GM19193 (cell line): ENCODE measurements at regions not wholly inside any gene's neighbourhood (a gene's known extent, or its start where the extent isn't known, plus 50 kb on each side); places are given as distances from the start of the nearest gene placed in this dataset.

Experiments
- POLR2A ChIP-seq: IDR thresholded peaks from 4 replicates; pipeline ENCODE4 v1.6.1; 2011; ENCODE audit not compliant: insufficient read depth, insufficient read length; ENCODE audit errors: extremely low read depth

DNA sequence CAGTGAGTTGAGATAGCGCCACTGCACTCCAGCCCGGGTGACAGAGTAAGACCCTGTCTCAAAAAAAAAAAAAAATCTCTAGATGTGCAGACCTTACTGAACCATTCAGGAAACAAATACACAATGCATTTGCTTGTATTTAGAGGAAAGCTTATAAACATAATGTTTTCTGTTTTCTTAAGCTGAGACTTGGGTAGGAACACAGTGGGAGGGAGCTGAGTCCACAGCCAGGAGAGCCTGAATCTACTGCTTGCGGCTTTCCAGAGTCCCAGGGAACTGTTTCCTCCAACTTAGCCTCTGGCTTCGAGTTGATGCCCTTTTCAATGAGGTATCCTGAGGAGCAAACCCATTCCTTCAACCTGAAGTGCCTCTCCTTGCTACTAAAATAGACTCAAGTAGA lies 83.0 kb upstream of the PITRM1 start:
- no peak for TF ChIP-seq POLR2A

DNA sequence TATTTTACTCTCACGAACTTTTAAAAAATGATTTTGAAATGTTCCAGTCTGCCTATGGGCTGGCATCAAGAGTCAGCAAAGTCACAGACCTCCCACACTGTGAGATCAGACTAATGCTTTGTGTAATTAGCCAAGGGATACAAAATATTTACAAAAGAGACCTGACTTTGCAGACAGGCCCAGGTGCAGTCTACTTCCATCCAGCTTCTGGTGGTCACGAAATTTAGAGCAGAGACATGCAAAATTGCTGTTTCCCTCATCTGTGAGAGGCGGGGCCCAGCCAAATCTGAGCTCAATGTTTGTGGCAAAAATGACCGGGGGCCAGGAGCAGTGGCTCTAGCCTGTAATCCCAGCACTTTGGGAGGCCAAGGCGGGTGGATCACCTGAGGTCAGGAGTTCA lies 82.5 kb upstream of the PITRM1 start:
- no peak for TF ChIP-seq POLR2A

DNA sequence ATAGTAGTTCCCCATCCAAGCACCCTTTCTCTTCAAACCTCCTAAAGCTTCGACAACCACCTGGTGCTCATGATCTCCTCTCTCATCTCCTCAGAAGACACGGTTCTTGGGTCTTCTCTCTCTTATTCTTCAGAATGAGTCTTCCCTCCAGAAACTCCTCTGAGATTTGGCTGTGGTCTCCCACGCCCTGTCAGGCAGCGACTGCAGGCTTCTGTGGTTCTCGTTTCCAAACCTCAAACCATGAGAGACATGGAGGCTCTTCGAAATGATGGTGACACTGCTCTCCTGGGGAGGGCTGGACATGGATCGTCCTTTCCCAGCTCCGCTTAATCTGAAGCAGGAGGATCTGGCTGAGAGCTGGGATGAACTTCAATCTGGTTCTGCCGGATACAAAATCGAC lies 78.6 kb upstream of the PITRM1 start:
- no peak for TF ChIP-seq POLR2A

DNA sequence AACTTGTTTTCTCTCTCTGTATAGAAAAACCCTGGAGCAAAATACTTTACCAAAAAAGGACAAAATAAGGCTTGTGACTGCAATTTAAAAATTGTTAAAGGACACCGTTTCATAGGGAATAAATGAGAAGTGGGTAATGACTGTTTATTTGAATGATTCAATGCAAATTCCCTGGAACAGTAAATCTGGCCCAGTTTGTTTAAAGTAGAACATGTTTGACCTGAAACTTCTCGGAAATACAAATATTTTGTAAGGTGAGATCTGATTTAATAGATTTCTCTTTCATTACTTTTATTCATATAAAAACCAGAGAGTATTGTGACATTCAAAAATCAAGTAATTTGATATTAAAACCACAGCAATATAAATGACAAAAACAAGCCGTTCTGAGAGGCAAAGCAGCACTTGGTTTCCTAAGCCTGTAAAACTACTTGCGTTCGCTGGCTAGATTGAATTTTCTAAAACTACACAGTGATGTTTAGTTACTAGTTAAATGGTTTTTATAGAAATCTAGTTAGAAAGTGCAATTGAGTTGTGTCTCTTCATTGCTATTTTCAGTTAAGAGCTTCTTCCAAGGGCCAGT lies 76.8 kb upstream of the PITRM1 start:
- TF ChIP-seq POLR2A = no peak

DNA sequence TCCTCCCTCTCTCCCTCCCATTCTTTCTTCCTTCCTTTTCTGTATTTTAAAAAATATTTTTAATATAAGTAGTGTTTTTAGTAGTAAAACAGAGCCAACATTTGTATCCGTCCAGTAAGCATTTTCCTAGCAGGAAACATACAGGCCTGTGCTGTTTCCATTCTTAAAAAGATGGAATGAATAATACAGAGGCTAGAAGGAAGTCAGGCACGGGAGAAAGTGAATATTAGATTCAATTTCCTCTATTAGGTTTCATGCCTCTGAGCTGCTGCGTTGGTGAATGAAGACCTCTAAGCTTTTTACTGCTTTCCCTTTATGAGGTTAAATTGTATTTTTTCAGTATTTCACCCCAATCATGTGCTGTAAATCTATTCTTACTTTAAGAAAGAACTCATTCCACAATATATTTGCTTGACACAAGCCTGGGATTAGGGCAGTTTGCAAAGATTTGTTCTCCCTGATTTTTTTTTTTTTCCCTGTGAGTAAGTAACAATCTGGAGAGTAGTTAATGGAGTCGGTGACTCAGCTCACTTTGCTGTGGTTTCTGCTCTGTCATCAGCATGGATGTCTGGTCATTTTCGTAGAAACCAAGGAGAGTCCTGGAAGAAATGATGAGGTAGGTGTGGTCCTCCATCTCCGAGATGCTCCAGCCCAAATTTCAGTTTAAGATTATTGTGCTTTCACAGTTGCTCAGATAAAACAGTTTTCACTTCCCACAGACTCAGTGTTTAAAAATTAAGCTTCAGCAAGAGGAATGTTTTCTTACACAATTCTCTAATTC lies 76.1 kb upstream of the PITRM1 start:
- TF ChIP-seq POLR2A = no peak

DNA sequence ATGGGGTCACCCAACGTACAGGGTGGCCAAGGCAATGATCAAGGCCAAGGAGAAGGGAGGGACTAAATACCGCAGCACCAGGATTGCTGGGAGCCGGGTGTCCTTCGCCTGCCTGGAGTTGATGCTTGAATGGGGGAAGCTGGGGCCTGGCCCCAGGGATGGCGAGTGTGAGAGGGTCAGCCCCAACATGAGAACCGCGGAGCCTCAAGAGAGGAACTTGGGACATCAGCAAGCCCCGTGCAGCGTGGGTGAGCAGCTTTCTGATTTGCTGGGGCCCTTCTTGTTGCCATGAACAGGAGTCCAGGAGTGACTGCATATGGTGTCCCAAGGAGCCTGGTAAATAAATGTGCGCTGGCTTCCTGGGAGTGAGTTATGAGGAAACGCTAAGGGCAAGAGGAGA lies 72.8 kb upstream of the PITRM1 start:
- TF ChIP-seq POLR2A = no peak

DNA sequence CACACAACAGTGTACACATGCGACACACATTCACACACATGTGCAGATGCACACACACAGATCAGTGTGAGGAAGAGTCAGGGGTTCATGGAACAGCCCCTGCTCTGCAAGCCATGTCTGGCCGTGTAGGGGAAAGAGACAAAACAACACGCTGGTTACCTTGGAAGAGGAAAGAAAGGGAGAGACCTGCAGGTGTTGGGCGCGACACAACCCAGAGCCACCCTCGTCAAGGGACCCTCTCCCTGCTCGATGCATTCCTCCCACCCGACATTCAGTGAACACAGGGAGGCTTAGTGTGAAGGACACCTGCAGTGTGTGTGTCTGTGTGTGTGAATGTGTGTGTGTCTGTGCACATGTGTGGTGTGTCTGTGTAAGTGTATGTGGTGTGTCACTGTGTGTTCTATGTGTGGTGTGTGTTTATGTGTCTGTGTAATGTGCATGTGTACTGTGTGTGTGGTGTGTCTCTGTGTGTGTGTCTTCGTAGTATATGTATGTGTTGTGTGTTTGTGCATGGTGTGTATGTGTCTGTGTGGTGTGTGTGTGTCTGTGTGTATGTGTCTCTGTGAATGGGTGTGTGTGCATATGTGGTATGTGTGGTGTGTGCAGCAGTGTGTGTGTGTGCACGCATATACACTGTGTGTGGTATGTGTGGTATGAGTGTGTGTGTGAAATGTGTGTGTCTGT lies 69.5 kb upstream of the PITRM1 start:
- TF ChIP-seq POLR2A = no peak

DNA sequence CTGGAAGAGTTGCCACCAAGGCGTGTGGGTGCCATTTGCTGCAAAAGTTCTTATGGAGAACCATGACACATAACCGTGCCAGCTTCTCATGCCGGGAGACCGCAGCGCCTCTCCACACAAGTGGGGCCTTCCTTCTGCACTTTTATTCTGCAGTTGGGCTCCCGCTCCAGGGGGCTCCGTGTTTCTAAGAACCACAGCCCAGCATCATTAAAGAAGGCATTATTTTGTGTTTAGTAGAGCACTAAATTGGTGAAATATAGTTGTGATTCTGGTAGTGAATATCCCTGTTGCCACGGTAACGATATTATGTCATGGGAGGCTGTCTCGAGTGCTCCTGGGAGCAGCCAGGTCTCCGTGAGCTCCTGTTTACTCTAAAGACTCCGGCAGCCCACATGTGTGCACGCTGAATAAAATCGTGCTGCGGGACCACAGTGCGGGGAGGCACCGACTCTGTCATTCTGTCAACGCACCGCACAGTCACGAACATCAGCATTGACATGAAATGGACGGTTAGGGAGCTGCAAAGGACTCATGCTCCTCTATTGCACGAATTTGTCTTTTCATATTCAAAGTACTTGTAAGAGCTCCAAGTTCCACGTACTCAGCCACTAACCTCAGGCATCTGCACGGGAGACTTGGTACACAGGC lies 68.8 kb upstream of the PITRM1 start:
- no peak for TF ChIP-seq POLR2A

DNA sequence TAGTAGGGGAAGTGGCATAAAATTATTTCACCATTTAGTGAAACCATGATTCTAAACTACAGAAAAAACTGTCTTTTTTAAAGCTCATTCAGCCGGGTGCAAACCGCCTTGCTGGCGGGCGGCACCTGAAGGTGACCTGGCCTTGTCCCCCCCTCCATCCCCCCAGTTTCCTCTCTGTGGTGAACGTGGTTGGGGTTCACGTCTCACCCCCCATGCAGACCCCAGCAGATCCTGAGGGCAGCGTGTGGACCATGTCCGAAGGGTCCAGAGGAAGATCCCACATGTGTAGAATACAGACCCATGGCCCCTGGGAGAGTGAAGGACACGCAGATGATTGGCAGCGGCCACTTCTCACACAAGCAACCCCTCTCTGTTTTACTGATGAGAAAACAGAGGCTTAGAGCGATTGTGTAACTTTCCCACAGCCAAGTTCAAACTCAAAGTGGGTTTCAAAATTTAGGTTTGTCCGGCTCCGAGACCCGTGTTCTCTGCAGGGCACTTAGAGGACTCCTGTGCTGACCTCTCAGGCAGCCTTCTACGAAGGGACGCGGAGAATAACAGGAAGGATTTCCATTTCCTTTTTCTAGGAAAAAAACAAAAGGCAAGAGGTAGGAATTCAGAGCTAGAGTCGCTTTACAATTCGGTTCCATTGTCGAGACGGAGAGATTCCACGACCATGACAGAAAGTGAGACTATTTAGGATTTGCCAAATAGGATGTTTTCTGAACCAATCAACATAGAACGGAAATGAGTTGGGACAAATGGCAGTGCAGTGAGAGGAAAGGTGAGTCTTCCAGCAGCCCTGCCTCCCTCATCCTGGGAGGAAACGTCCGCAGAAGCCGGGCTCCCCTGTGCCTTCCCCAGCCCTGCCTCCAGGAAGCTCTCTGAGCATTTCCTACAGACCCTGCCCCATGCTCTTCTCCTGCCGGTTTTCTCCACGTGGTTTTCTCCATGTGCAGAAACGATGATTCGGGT lies 67.6 kb upstream of the PITRM1 start:
- no peak for TF ChIP-seq POLR2A

DNA sequence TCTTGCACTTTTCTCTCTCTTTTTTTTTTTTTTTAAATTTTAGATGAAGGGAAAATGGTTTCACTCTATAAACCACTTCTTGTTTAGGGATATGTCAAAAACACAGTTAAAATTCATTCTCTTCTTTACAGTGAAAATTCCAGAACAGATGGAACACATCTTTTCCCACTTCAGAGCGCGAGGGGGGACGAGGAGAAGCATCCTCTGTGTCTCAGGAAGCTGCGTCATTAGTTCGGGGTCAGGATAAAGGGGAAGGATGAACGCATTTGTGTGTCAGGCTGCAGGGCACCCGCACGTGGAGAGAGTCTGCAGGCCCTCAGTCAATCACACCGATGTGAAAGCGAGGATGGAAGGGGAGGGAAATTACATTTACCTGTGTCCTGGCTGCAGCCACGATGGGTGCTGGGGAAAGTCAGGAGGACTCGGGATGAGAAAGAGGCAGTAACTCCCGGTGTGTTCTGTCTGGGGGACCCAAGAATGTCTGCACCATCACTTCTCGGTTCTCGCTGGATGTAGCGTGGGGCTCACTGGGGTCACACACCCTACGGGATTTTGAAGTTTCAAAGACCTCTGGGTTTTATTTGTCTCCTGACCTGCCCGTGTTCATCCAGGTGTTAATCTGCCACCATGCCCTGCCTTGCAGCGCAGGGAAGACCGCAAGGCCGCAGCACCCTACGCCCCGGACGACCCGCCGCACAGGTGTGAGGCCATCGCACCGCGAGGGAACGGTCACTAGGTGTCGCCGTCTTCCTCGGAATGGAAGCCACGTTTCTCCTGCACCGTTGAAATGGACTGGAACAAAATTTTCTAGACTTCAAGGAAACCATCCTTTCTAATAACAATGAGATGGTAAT lies 66.7 kb upstream of the PITRM1 start:
- TF ChIP-seq POLR2A = no peak

DNA sequence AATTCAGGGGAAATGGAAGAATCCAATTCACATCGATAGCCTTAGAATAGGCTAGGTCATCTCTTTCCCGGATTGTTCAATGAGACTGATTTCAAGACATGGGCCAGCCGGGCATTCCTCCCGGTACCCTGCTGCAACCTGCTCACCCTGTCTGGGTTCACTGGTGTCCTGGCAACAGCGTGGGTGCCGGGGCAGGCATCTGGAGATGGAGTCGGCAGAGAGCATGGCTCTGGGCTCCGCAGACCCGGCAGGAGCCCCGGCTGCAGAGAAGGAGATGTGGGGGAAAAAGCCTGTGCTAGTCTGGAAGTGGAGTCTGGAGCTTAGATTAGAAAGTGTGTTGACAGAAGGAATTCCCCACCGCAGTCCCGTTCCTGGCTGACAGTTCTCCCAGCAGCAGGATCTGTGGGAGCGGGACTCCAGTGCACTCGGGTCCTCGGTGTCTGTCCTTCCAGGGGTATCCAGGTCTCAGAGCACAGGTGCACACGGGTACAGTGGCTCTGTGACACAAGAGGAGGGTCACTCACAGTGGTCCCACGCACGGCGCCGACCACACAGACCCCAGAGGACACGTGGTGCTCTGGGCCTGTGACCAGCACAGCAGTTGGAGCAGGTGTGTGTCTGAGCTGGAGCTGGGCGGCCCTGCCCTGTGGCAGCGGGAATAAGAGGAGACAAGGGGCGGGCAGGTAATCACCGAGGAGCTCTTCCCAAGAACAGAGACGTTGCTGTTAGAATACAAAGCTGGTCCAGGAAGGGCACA lies 65.7 kb upstream of the PITRM1 start:
- no peak for TF ChIP-seq POLR2A

DNA sequence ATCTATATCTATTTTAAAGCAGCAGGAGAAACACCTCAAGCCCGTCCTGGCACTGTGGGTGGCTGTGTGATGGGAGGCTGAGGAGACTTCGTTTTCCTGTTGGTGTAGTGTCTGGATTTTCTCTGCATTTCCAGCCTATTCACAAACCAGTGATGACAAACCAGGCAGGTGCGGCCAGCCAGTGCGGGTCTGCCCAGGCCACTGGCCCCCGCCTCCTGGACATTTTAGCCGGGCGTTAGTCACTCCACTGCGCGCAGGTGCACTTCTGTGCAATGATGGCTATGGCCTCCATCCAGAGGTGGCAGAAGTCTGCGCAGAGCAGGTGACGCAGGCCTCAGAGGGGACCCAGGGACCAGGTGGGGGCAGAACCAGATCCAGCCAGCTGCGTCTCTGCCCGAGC lies 64.9 kb upstream of the PITRM1 start:
- no peak for TF ChIP-seq POLR2A
